ENCODE measurements at regions not wholly inside any gene's neighbourhood (a gene's known extent, or its start where the extent isn't known, plus 50 kb on each side); places are given as distances from the start of the nearest gene placed in this dataset.

- intact Hi-C loops (cut with DNase I) = no loop called here
- DNase-seq = no peak
- peaks cover 0 to 12% (median 0%) of the 10 kb centered on the region in 3 donors for H3K4me1 ChIP-seq
- no peaks in the 10 kb centered on the region for H3K9me3 ChIP-seq
- 36 to 56% methylated on average over 6 of the region's 6 CpGs for WGBS, 2 donors
- TF ChIP-seq POLR2A (IDR thresholded peaks at IDR 0.05) (no peak), CTCF (IDR thresholded peaks at IDR 0.05) (no peak)
- H3K36me3 ChIP-seq = no peaks in the 10 kb centered on the region
- H3K27me3 ChIP-seq = no peaks in the 10 kb centered on the region
- H3K27ac ChIP-seq = no peak overlapping the region
- no peak overlapping the region for H3K4me3 ChIP-seq
These were observed 282.0 kb upstream of the VEPH1 start for GRCh38 chr3:157785102-157785826.

- intact Hi-C loops (cut with DNase I) = no loop called here
- 63 to 79% methylated on average over 2 of the region's 2 CpGs for WGBS, 2 donors
- no peak for TF ChIP-seq CTCF (IDR thresholded peaks at IDR 0.05)
- TF ChIP-seq POLR2A (IDR thresholded peaks at IDR 0.05) = no peak
- Histone ChIP-seq H3K27ac (no peak overlapping the region), H3K27me3 (no peaks in the 10 kb centered on the region), H3K9me3 (no peaks in the 10 kb centered on the region), H3K4me3 (no peak overlapping the region), H3K36me3 (no peaks in the 10 kb centered on the region), H3K4me1 (peaks cover 0 to 12% (median 0%) of the 10 kb centered on the region in 3 donors)
- no peak for DNase-seq
These were observed 279.0 kb upstream of the VEPH1 start for GRCh38 chr3:157782236-157782635.

GRCh38 chr3:157776861-157777260, 273.6 kb upstream of the VEPH1 start:
- DNase-seq = no peak

GRCh38 chr3:157775446-157775845, 272.2 kb upstream of the VEPH1 start:
- no peak for TF ChIP-seq CTCF (IDR thresholded peaks at IDR 0.05)
- no peak for TF ChIP-seq POLR2A (IDR thresholded peaks at IDR 0.05)
- Histone ChIP-seq H3K9me3 (no peaks in the 10 kb centered on the region), H3K27me3 (no peaks in the 10 kb centered on the region), H3K36me3 (no peaks in the 10 kb centered on the region), H3K27ac (no peak overlapping the region), H3K4me1 (no peaks in the 10 kb centered on the region), H3K4me3 (no peak overlapping the region)
- intact Hi-C loops (cut with DNase I) = no loop called here
- DNase-seq = no peak

More at GRCh38 chr3:157776861-157777260, 273.6 kb upstream of the VEPH1 start:
- Histone ChIP-seq H3K27ac (no peak overlapping the region), H3K4me1 (no peaks in the 10 kb centered on the region), H3K4me3 (no peak overlapping the region), H3K27me3 (no peaks in the 10 kb centered on the region), H3K9me3 (no peaks in the 10 kb centered on the region), H3K36me3 (no peaks in the 10 kb centered on the region)
- intact Hi-C loops (cut with DNase I) = no loop called here
- WGBS, 2 donors = 89 to 97% methylated on average over 2 of the region's 2 CpGs
- TF ChIP-seq POLR2A (IDR thresholded peaks at IDR 0.05) (no peak), CTCF (IDR thresholded peaks at IDR 0.05) (no peak)

- no peaks in the 10 kb centered on the region for H3K9me3 ChIP-seq
- H3K4me1 ChIP-seq = no peaks in the 10 kb centered on the region
- 75 to 78% methylated on average over 1 of the region's 1 CpG for WGBS, 2 donors
- TF ChIP-seq POLR2A (IDR thresholded peaks at IDR 0.05) = no peak
- H3K36me3 ChIP-seq = no peaks in the 10 kb centered on the region
- no peaks in the 10 kb centered on the region for H3K27me3 ChIP-seq
- H3K27ac ChIP-seq = no peak overlapping the region
- no peak for DNase-seq
- H3K4me3 ChIP-seq = no peak overlapping the region
- intact Hi-C loops (cut with DNase I) = no loop called here
These were observed 266.2 kb upstream of the VEPH1 start for GRCh38 chr3:157769378-157769777.

- 88% methylated on average over 1 of the region's 1 CpG for WGBS, 2 donors
- intact Hi-C loops (cut with DNase I) = no loop called here
- no peaks in the 10 kb centered on the region for H3K36me3 ChIP-seq
- no peak overlapping the region for H3K27ac ChIP-seq
- no peaks in the 10 kb centered on the region for H3K4me1 ChIP-seq
- H3K27me3 ChIP-seq = no peaks in the 10 kb centered on the region
- no peaks in the 10 kb centered on the region for H3K9me3 ChIP-seq
- H3K4me3 ChIP-seq = no peak overlapping the region
- no peak for DNase-seq
- TF ChIP-seq POLR2A (IDR thresholded peaks at IDR 0.05) = no peak
- TF ChIP-seq CTCF (IDR thresholded peaks at IDR 0.05) = no peak
These were observed 264.4 kb upstream of the VEPH1 start for GRCh38 chr3:157767607-157768006.
